ENCODE measurements at regions not wholly inside any gene's neighbourhood (a gene's known extent, or its start where the extent isn't known, plus 50 kb on each side); places are given as distances from the start of the nearest gene placed in this dataset.

DNA sequence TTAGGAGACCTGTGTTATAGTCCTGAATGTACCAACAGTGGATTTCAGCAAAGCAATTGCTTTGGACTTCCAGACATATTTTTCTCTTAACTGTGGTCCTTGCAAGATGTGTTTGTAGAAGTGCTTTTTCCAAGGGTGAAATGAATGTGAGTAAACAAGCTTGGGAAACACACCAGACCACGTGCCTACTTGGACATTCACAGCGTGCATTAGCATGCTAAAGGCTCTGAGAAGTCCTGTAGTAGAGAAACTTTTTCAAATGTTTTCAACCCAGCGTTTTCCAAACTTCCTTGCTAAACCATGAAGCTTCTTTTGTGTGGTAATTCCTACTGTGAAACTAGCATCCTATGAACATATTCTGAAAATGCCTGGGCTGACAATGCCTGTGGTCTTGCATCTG lies 91.2 kb upstream of the DBX1 start:
- H3K9me3 ChIP-seq (ENCODE audit: low read length) = no peaks in the 10 kb centered on the region
- no peak overlapping the region for H3K27ac ChIP-seq (ENCODE audit: low read depth, low read length, poor library complexity, severe bottlenecking)
- no peaks in the 10 kb centered on the region for H3K36me3 ChIP-seq (ENCODE audit: insufficient read depth, low read length)
- ChIA-PET POLR2A (interaction anchor here (1.2 kb wide), 1 partner anchor 31 kb away, joined by 3 read pairs; no protein-coding TSS in a partner anchor), CTCF (ENCODE audit: unreplicated experiment) (no interaction called here)
- no peak overlapping the region for H3K4me2 ChIP-seq (ENCODE audit: low read length)
- H3K4me1 ChIP-seq (ENCODE audit: insufficient read depth, low read length, poor library complexity, severe bottlenecking) = no peaks in the 10 kb centered on the region
- intact Hi-C loops (cut with micrococcal nuclease; ENCODE audit: unreplicated experiment) = no loop called here
- no peaks in the 10 kb centered on the region for H3K9me2 ChIP-seq (ENCODE audit: insufficient read depth, low read length)
- TF ChIP-seq, protein P1, sequence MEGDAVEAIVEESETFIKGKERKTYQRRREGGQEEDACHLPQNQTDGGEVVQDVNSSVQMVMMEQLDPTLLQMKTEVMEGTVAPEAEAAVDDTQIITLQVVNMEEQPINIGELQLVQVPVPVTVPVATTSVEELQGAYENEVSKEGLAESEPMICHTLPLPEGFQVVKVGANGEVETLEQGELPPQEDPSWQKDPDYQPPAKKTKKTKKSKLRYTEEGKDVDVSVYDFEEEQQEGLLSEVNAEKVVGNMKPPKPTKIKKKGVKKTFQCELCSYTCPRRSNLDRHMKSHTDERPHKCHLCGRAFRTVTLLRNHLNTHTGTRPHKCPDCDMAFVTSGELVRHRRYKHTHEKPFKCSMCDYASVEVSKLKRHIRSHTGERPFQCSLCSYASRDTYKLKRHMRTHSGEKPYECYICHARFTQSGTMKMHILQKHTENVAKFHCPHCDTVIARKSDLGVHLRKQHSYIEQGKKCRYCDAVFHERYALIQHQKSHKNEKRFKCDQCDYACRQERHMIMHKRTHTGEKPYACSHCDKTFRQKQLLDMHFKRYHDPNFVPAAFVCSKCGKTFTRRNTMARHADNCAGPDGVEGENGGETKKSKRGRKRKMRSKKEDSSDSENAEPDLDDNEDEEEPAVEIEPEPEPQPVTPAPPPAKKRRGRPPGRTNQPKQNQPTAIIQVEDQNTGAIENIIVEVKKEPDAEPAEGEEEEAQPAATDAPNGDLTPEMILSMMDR (conservative IDR thresholded peaks at IDR 0.05; ENCODE audit: low read length) = no peak
- no peak for TF ChIP-seq EZH2phosphoT487 (IDR thresholded peaks at IDR 0.05; ENCODE audit: borderline replicate concordance, low read depth, low read length)
- BruUV-seq (replicated peaks) = no TSS peak
- no peaks in the 10 kb centered on the region for H3K79me2 ChIP-seq (ENCODE audit: insufficient read depth, low read depth, low read length)
- H2AFZ ChIP-seq (ENCODE audit: low read length) = no peak overlapping the region
- H4K20me1 ChIP-seq (ENCODE audit: insufficient read depth, low read length) = no peaks in the 10 kb centered on the region
- no peak overlapping the region for H3K4me3 ChIP-seq (ENCODE audit: low read depth, low read length, poor library complexity, severe bottlenecking)
- no peak for DNase-seq (ENCODE audit: low spot score)

DNA sequence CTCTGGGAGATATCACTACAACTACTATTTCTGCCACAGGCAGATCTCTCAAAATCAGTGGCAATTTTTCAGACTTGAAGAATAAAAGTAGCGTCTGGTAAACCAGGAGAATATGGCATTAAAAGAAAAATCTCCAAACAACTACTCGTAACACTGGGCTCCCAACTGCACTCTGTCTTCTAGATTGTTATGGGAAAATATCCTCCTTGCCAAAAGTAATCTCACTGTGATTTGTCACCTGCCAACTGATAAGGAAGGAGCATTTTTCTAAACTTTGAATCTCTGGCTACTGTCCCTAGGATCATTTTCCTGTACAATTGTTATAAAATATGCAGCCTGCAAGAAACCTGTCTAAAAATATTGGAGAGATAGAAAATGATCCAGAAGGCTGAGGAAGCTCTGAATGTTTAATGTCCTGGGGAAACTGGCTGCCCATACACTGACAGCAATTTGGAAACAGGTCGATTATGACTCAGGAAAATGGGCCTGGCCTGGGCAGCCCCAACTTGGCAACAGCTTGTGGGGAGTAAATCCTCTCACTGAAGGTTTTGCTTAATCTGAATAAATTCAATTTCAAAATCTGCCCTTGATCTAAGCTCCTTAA lies 90.5 kb upstream of the DBX1 start:
- no TSS peak for BruUV-seq (replicated peaks)
- no peak overlapping the region for H2AFZ ChIP-seq (ENCODE audit: low read length)
- no peaks in the 10 kb centered on the region for H3K79me2 ChIP-seq (ENCODE audit: insufficient read depth, low read depth, low read length)
- H3K4me2 ChIP-seq (ENCODE audit: low read length) = no peak overlapping the region
- no peaks in the 10 kb centered on the region for H3K9me2 ChIP-seq (ENCODE audit: insufficient read depth, low read length)
- DNase-seq (ENCODE audit: low spot score) = no peak
- CTCF ChIA-PET (ENCODE audit: unreplicated experiment) = no interaction called here
- no peak overlapping the region for H3K27ac ChIP-seq (ENCODE audit: low read depth, low read length, poor library complexity, severe bottlenecking)
- no peak for TF ChIP-seq EZH2phosphoT487 (IDR thresholded peaks at IDR 0.05; ENCODE audit: borderline replicate concordance, low read depth, low read length)
- TF ChIP-seq, protein P1 (conservative IDR thresholded peaks at IDR 0.05; ENCODE audit: low read length) = no peak
- H3K36me3 ChIP-seq (ENCODE audit: insufficient read depth, low read length) = no peaks in the 10 kb centered on the region
- intact Hi-C loops (cut with micrococcal nuclease; ENCODE audit: unreplicated experiment) = no loop called here
- no peaks in the 10 kb centered on the region for H3K9me3 ChIP-seq (ENCODE audit: low read length)
- H4K20me1 ChIP-seq (ENCODE audit: insufficient read depth, low read length) = no peaks in the 10 kb centered on the region
- POLR2A ChIA-PET = interaction anchor here (0.5 to 1.2 kb wide), 3 partner anchors 19 to 57 kb away, joined by 3 read pairs; no protein-coding TSS in a partner anchor
- no peaks in the 10 kb centered on the region for H3K4me1 ChIP-seq (ENCODE audit: insufficient read depth, low read length, poor library complexity, severe bottlenecking)
- no peak overlapping the region for H3K4me3 ChIP-seq (ENCODE audit: low read depth, low read length, poor library complexity, severe bottlenecking)

DNA sequence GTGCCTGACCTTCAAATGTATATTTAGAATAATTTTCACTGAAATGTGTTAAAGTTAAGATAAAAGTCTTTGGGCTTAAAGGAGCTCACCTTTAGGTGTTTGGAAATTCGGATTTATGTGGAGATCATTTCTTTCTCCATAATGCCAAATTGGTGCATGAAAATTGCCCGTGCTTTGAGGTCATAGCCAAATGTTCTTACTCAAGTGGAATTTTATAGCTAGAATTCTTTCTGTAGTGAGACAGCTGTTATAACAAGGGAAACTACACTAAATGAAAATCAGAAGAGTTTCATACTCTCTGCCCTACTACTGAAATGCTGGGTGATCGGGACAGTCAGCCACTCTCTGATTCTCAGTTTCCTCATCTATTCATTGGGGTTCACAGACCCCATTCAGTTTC lies 89.5 kb upstream of the DBX1 start:
- no peaks in the 10 kb centered on the region for H3K36me3 ChIP-seq (ENCODE audit: insufficient read depth, low read length)
- ChIA-PET POLR2A (interaction anchor here (0.7 to 0.9 kb wide), 2 partner anchors 56 to 268 kb away, joined by 3 read pairs; no protein-coding TSS in a partner anchor), CTCF (ENCODE audit: unreplicated experiment) (no interaction called here)
- H3K4me2 ChIP-seq (ENCODE audit: low read length) = no peak overlapping the region
- no peak for DNase-seq (ENCODE audit: low spot score)
- BruUV-seq (replicated peaks) = no TSS peak
- TF ChIP-seq, protein P1 (conservative IDR thresholded peaks at IDR 0.05; ENCODE audit: low read length) = no peak
- TF ChIP-seq EZH2phosphoT487 (IDR thresholded peaks at IDR 0.05; ENCODE audit: borderline replicate concordance, low read depth, low read length) = no peak
- no peaks in the 10 kb centered on the region for H4K20me1 ChIP-seq (ENCODE audit: insufficient read depth, low read length)
- no peak overlapping the region for H3K27ac ChIP-seq (ENCODE audit: low read depth, low read length, poor library complexity, severe bottlenecking)
- no peaks in the 10 kb centered on the region for H3K9me2 ChIP-seq (ENCODE audit: insufficient read depth, low read length)
- intact Hi-C loops (cut with micrococcal nuclease; ENCODE audit: unreplicated experiment) = no loop called here
- H3K4me1 ChIP-seq (ENCODE audit: insufficient read depth, low read length, poor library complexity, severe bottlenecking) = no peaks in the 10 kb centered on the region
- no peaks in the 10 kb centered on the region for H3K9me3 ChIP-seq (ENCODE audit: low read length)
- no peak overlapping the region for H2AFZ ChIP-seq (ENCODE audit: low read length)
- H3K4me3 ChIP-seq (ENCODE audit: low read depth, low read length, poor library complexity, severe bottlenecking) = no peak overlapping the region
- no peaks in the 10 kb centered on the region for H3K79me2 ChIP-seq (ENCODE audit: insufficient read depth, low read depth, low read length)

Data from OCI-LY7 (cell line).